ENCODE measurements at regions not wholly inside any gene's neighbourhood (a gene's known extent, or its start where the extent isn't known, plus 50 kb on each side); places are given as distances from the start of the nearest gene placed in this dataset.
A peak's percentile ranks its signal among the peaks of the same experiment; 100 is the strongest.

GRCh38 chrX:39480963-39481362 is 616.8 kb downstream of the BCOR start:
- no peaks in the 10 kb centered on the region for H3K9me3 ChIP-seq (ENCODE audit: control insufficient read depth, insufficient read depth, low read length)
- Mint-ChIP-seq H3K4me1 (peaks cover 0 to 12% of the 10 kb centered on the region in 2 donors), H3K4me3 (no peak overlapping the region), H3K36me3 (no peaks in the 10 kb centered on the region), H3K9me3 (no peaks in the 10 kb centered on the region), H3K27ac (peak overlapping the region in 1 of 2 donors; percentile 18), H3K27me3 (ENCODE audit: low read depth in 2 of 2) (peaks cover 0 to 14% of the 10 kb centered on the region in 2 donors)
- WGBS (ENCODE audit: insufficient coverage) = no CpG with 5 or more reads among the region's 1 CpG
- no peaks in the 10 kb centered on the region for H3K27me3 ChIP-seq (ENCODE audit: control insufficient read depth, insufficient read depth, low read length)
- no peak for TF ChIP-seq CTCF (IDR thresholded peaks at IDR 0.05)
- no peak for ATAC-seq
- intact Hi-C loops (cut with micrococcal nuclease) = no loop called here
- H3K27ac ChIP-seq (ENCODE audit: low read length) = no peak overlapping the region
- no peak for DNase-seq
- H3K36me3 ChIP-seq (ENCODE audit: control insufficient read depth, insufficient read depth, low read length) = no peaks in the 10 kb centered on the region
- H3K4me3 ChIP-seq (ENCODE audit: low read length) = no peak overlapping the region
- H3K4me1 ChIP-seq (ENCODE audit: control insufficient read depth, insufficient read depth, low read length) = peaks cover 18% of the 10 kb centered on the region

- intact Hi-C loops (cut with micrococcal nuclease) = no loop called here
- Mint-ChIP-seq H3K36me3 (no peaks in the 10 kb centered on the region), H3K4me1 (peaks cover 0 to 12% of the 10 kb centered on the region in 2 donors), H3K27me3 (ENCODE audit: low read depth in 2 of 2) (peaks cover 0 to 14% of the 10 kb centered on the region in 2 donors), H3K27ac (no peak overlapping the region), H3K9me3 (no peaks in the 10 kb centered on the region), H3K4me3 (no peak overlapping the region)
- Histone ChIP-seq H3K36me3 (ENCODE audit: control insufficient read depth, insufficient read depth, low read length) (no peaks in the 10 kb centered on the region), H3K27ac (ENCODE audit: low read length) (no peak overlapping the region), H3K9me3 (ENCODE audit: control insufficient read depth, insufficient read depth, low read length) (no peaks in the 10 kb centered on the region), H3K4me3 (ENCODE audit: low read length) (no peak overlapping the region), H3K4me1 (ENCODE audit: control insufficient read depth, insufficient read depth, low read length) (peaks cover 18% of the 10 kb centered on the region), H3K27me3 (ENCODE audit: control insufficient read depth, insufficient read depth, low read length) (no peaks in the 10 kb centered on the region)
- no peak for ATAC-seq
- DNase-seq = no peak
- no peak for TF ChIP-seq CTCF (IDR thresholded peaks at IDR 0.05)
- WGBS (ENCODE audit: insufficient coverage) = no CpG with 5 or more reads among the region's 4 CpGs
Measured at GRCh38 chrX:39481621-39482020, 616.1 kb downstream of the BCOR start.

GRCh38 chrX:39484159-39485068 is 613.3 kb downstream of the BCOR start:
- Mint-ChIP-seq H3K4me3 (no peak overlapping the region), H3K4me1 (no peaks in the 10 kb centered on the region), H3K36me3 (no peaks in the 10 kb centered on the region), H3K9me3 (no peaks in the 10 kb centered on the region), H3K27me3 (ENCODE audit: low read depth in 2 of 2) (peaks cover 0 to 19% of the 10 kb centered on the region in 2 donors), H3K27ac (no peak overlapping the region)
- TF ChIP-seq CTCF (IDR thresholded peaks at IDR 0.05) = no peak
- H3K4me3 ChIP-seq (ENCODE audit: low read length) = no peak overlapping the region
- H3K27ac ChIP-seq (ENCODE audit: low read length) = no peak overlapping the region
- H3K27me3 ChIP-seq (ENCODE audit: control insufficient read depth, insufficient read depth, low read length) = no peaks in the 10 kb centered on the region
- no peaks in the 10 kb centered on the region for H3K36me3 ChIP-seq (ENCODE audit: control insufficient read depth, insufficient read depth, low read length)
- no peaks in the 10 kb centered on the region for H3K9me3 ChIP-seq (ENCODE audit: control insufficient read depth, insufficient read depth, low read length)
- no peaks in the 10 kb centered on the region for H3K4me1 ChIP-seq (ENCODE audit: control insufficient read depth, insufficient read depth, low read length)
- intact Hi-C loops (cut with micrococcal nuclease) = no loop called here
- no peak for DNase-seq
- ATAC-seq = no peak
- WGBS (ENCODE audit: insufficient coverage) = 81% methylated on average over 11 of the region's 12 CpGs

Data from natural killer cell (primary cell).